T-cell (primary cell): ENCODE measurements at regions not wholly inside any gene's neighbourhood (a gene's known extent, or its start where the extent isn't known, plus 50 kb on each side); places are given as distances from the start of the nearest gene placed in this dataset.
"Not testable (repeated sequence)": the region's sequence is repeated elsewhere in the genome, so short reads cannot be mapped to it uniquely, and the experiment has no call there.

ENCODE experiments used
- ATAC-seq, 4 experiments: fragments of 200-7000 bp in 3 of 4; fragments of 150-1000 bp in 1 of 4; cut with Tn5 transposase; replicated peaks in 1 of 4; 1 replicate in 3 of 4; 2 replicates in 1 of 4; pipeline ENCODE4 v1.10.0; 2021; ENCODE audit warnings: moderate library complexity in 3 of 4, mild to moderate bottlenecking in 2 of 4, moderate number of reproducible peaks in 1 of 4
- CTCF ChIA-PET, 2 donors: fragments of 300-600 bp; sonication (Branson Sonifier 250); formaldehyde crosslinking; loops; one replicate each; lab custom pipeline; 2022; ENCODE audit warnings: antibody characterized with exemption in 2 of 2; lab: Charles Lee
- POLR2A ChIA-PET, 2 donors: fragments of 300-600 bp; sonication (Branson Sonifier 250); formaldehyde crosslinking; loops; one replicate each; lab custom pipeline; 2022; ENCODE audit warnings: antibody characterized with exemption in 2 of 2; lab: Charles Lee
- DNase-seq, 35 experiments: peaks; one replicate each; pipeline versions ENCODE4 v3.0.0 to v3.0.0-alpha.2; 2013 to 2023
- H3K27ac ChIP-seq: one replicate; pipeline ENCODE4 v1.5.1; 2013; ENCODE audit warnings: low read length
- H3K27me3 ChIP-seq, 2 experiments: replicated peaks in 1 of 2; 1 replicate in 1 of 2; 2 replicates in 1 of 2; pipeline versions ENCODE4 v1.6.1 to v1.7.0; 2013; ENCODE audit warnings: low read length in 1 of 2, mixed read lengths in 1 of 2; ENCODE audit not compliant: control insufficient read depth in 2 of 2, insufficient read depth in 2 of 2; ENCODE audit errors: extremely low read depth in 1 of 2
- H3K36me3 ChIP-seq, 2 donors: 1 replicate in 1 of 2; 2 replicates in 1 of 2; pipeline versions ENCODE4 v1.6.1 to v1.7.0; 2013; ENCODE audit warnings: low read length in 1 of 2; ENCODE audit not compliant: control insufficient read depth in 2 of 2, insufficient read depth in 1 of 2; ENCODE audit errors: extremely low read depth in 1 of 2
- H3K4me1 ChIP-seq, 2 experiments: 1 replicate in 1 of 2; 2 replicates in 1 of 2; pipeline versions ENCODE4 v1.6.1 to v1.7.0; 2013; ENCODE audit warnings: low read length in 2 of 2, mixed read lengths in 1 of 2; ENCODE audit not compliant: insufficient read depth in 2 of 2, control insufficient read depth in 1 of 2; ENCODE audit errors: extremely low read depth in 1 of 2
- H3K4me3 ChIP-seq, 2 donors: 1 replicate in 1 of 2; 2 replicates in 1 of 2; pipeline versions ENCODE4 v1.5.1 to v1.7.0; 2013; ENCODE audit warnings: mild to moderate bottlenecking in 2 of 2, low read length in 1 of 2, moderate library complexity in 1 of 2; ENCODE audit not compliant: control insufficient read depth in 1 of 2; ENCODE audit errors: extremely low read depth in 1 of 2
- H3K9me3 ChIP-seq: 2 replicates; pipeline ENCODE4 v1.7.0; 2013
- H3K27ac Mint-ChIP-seq, 2 donors: one replicate each; pipeline ENCODE4 v1.8.0; 2020 to 2021; ENCODE audit warnings: mild to moderate bottlenecking in 2 of 2, mixed read lengths in 2 of 2
- H3K27me3 Mint-ChIP-seq, 2 donors: one replicate each; pipeline ENCODE4 v1.8.0; 2021 to 2022; ENCODE audit warnings: mixed read lengths in 2 of 2
- H3K36me3 Mint-ChIP-seq: one replicate; pipeline ENCODE4 v1.8.0; 2021; ENCODE audit warnings: mixed read lengths
- H3K4me1 Mint-ChIP-seq, 3 donors: one replicate each; pipeline ENCODE4 v1.8.0; 2020 to 2022; ENCODE audit warnings: mixed read lengths in 3 of 3, mild to moderate bottlenecking in 1 of 3
- H3K4me3 Mint-ChIP-seq, 3 donors: one replicate each; pipeline ENCODE4 v1.8.0; 2020 to 2022; ENCODE audit warnings: mild to moderate bottlenecking in 3 of 3, mixed read lengths in 3 of 3, moderate library complexity in 3 of 3
- H3K9me3 Mint-ChIP-seq, 3 donors: one replicate each; pipeline ENCODE4 v1.8.0; 2020 to 2022; ENCODE audit warnings: mixed read lengths in 3 of 3
- WGBS: methylation state at CpG from one replicate; pipeline ENCODE4 v1.1.5; 2013; ENCODE audit warnings: missing lambda C conversion rate; ENCODE audit not compliant: insufficient coverage; 5-methylcytosine and 5-hydroxymethylcytosine counted together

GRCh38 chr5:130845049-130845765 is 319.8 kb downstream of the HINT1 start:
- peaks cover 8 to 11% (median 9%) of the 10 kb centered on the region in 3 donors for H3K9me3 Mint-ChIP-seq
- WGBS, result no CpG with 5 or more reads among the region's 1 CpG
- peaks cover 4% of the 10 kb centered on the region for H3K36me3 Mint-ChIP-seq
- ChIA-PET POLR2A (no interaction called here), CTCF (no interaction called here)
- H3K27me3 Mint-ChIP-seq, result peaks cover 21 to 24% of the 10 kb centered on the region in 2 donors
- no peak overlapping the region for H3K4me3 Mint-ChIP-seq
- H3K9me3 ChIP-seq, result no peaks in the 10 kb centered on the region
- H3K27ac Mint-ChIP-seq, result no peak overlapping the region
- H3K4me1 Mint-ChIP-seq, result no peaks in the 10 kb centered on the region
- H3K27me3 ChIP-seq, result no peaks in the 10 kb centered on the region
- H3K4me3 ChIP-seq, result no peak overlapping the region
- no peak for DNase-seq
- no peaks in the 10 kb centered on the region for H3K4me1 ChIP-seq
- H3K27ac ChIP-seq, result no peak overlapping the region
- no peaks in the 10 kb centered on the region for H3K36me3 ChIP-seq
- no peak for ATAC-seq

GRCh38 chr5:130836729-130837649 is 328.1 kb downstream of the HINT1 start:
- H3K36me3 ChIP-seq, result no peaks in the 10 kb centered on the region
- peak overlapping the region; percentile 7 for H3K27ac ChIP-seq
- no peaks in the 10 kb centered on the region for H3K9me3 ChIP-seq
- peaks cover 0 to 7% of the 10 kb centered on the region in 2 experiments for H3K4me1 ChIP-seq
- H3K27me3 ChIP-seq, result no peaks in the 10 kb centered on the region
- ChIA-PET POLR2A (interaction anchor here (0.6 kb wide), 2 partner anchors 269 to 1023 kb away, joined by 5 read pairs; no protein-coding TSS in a partner anchor), CTCF (interaction anchor here in 1 of 2 donors (0.6 kb wide), 1 partner anchor 29 kb away, joined by 3 read pairs; no protein-coding TSS in a partner anchor)
- ATAC-seq, result peak in 1 of 4 experiments; percentile 46
- peaks cover 16 to 20% (median 16%) of the 10 kb centered on the region in 3 donors for H3K4me1 Mint-ChIP-seq
- H3K27me3 Mint-ChIP-seq, result peaks cover 3 to 6% of the 10 kb centered on the region in 2 donors
- H3K27ac Mint-ChIP-seq, result peak overlapping the region; percentile 55 to 89
- peak overlapping the region; percentile 80 to 83 (median 81) for H3K4me3 Mint-ChIP-seq
- peak in 1 of 35 experiments; percentile 26 for DNase-seq
- H3K36me3 Mint-ChIP-seq, result peaks cover 4% of the 10 kb centered on the region
- WGBS, result no CpG with 5 or more reads among the region's 6 CpGs
- peaks cover 0 to 3% (median 0%) of the 10 kb centered on the region in 3 donors for H3K9me3 Mint-ChIP-seq
- peak overlapping the region; percentile 10 to 33 for H3K4me3 ChIP-seq

GRCh38 chr5:130817598-130818384 is 347.3 kb downstream of the HINT1 start:
- H3K27ac ChIP-seq, POLR2A ChIA-PET, ATAC-seq, H3K9me3 ChIP-seq, H3K27me3 ChIP-seq, H3K27ac Mint-ChIP-seq, H3K27me3 Mint-ChIP-seq, H3K36me3 ChIP-seq, H3K9me3 Mint-ChIP-seq, H3K36me3 Mint-ChIP-seq, CTCF ChIA-PET, H3K4me3 ChIP-seq, H3K4me1 ChIP-seq: not testable (repeated sequence)
- WGBS, result 100% methylated on average over 4 of the region's 28 CpGs
- Mint-ChIP-seq H3K4me3 (peak overlapping the region in 1 of 3 donors; percentile 21), H3K4me1 (peaks cover 0 to 11% (median 9%) of the 10 kb centered on the region in 3 donors)
- DNase-seq, result peak in 23 of 35 experiments; percentile 1 to 49 (median 12)

GRCh38 chr5:130815246-130815645 is 349.8 kb downstream of the HINT1 start:
- no peak for DNase-seq
- H3K36me3 ChIP-seq, result no peaks in the 10 kb centered on the region

GRCh38 chr5:130808691-130809090 is 356.4 kb downstream of the HINT1 start:
- WGBS, result no CpG with 5 or more reads among the region's 4 CpGs
- POLR2A ChIA-PET, result no interaction called here
- Mint-ChIP-seq H3K9me3 (no peaks in the 10 kb centered on the region), H3K27ac (no peak overlapping the region), H3K36me3 (no peaks in the 10 kb centered on the region), H3K27me3 (peaks cover 9 to 23% of the 10 kb centered on the region in 2 donors), H3K4me1 (no peaks in the 10 kb centered on the region), H3K4me3 (no peak overlapping the region)
- DNase-seq (no peak), ATAC-seq (no peak)
- no peaks in the 10 kb centered on the region for H3K36me3 ChIP-seq
- CTCF ChIA-PET, result no interaction called here
- H3K27ac ChIP-seq, result no peak overlapping the region
- H3K4me3 ChIP-seq, result no peak overlapping the region
- H3K4me1 ChIP-seq, result no peaks in the 10 kb centered on the region
- no peaks in the 10 kb centered on the region for H3K9me3 ChIP-seq
- H3K27me3 ChIP-seq, result peaks cover 0 to 8% of the 10 kb centered on the region in 2 experiments

More at GRCh38 chr5:130815246-130815645, 349.8 kb downstream of the HINT1 start:
- H3K9me3 ChIP-seq, result no peaks in the 10 kb centered on the region
- H3K9me3 Mint-ChIP-seq, result no peaks in the 10 kb centered on the region
- H3K27me3 Mint-ChIP-seq, result peaks cover 2 to 3% of the 10 kb centered on the region in 2 donors
- ATAC-seq, result no peak
- H3K27me3 ChIP-seq, result no peaks in the 10 kb centered on the region
- no peak overlapping the region for H3K27ac ChIP-seq
- H3K4me3 Mint-ChIP-seq, result no peak overlapping the region
- CTCF ChIA-PET, result no interaction called here
- peaks cover 0 to 11% (median 9%) of the 10 kb centered on the region in 3 donors for H3K4me1 Mint-ChIP-seq
- H3K36me3 Mint-ChIP-seq, result no peaks in the 10 kb centered on the region
- POLR2A ChIA-PET, result no interaction called here
- H3K4me1 ChIP-seq, result no peaks in the 10 kb centered on the region
- no peak overlapping the region for H3K4me3 ChIP-seq
- no peak overlapping the region for H3K27ac Mint-ChIP-seq

GRCh38 chr5:130805648-130806047 is 359.4 kb downstream of the HINT1 start:
- Histone ChIP-seq H3K4me3 (no peak overlapping the region), H3K27ac (no peak overlapping the region), H3K36me3 (no peaks in the 10 kb centered on the region), H3K9me3 (no peaks in the 10 kb centered on the region), H3K4me1 (no peaks in the 10 kb centered on the region), H3K27me3 (peaks cover 0 to 8% of the 10 kb centered on the region in 2 experiments)
- Mint-ChIP-seq H3K4me3 (no peak overlapping the region), H3K9me3 (peaks cover 6 to 8% (median 6%) of the 10 kb centered on the region in 3 donors), H3K27me3 (peaks cover 9 to 36% of the 10 kb centered on the region in 2 donors), H3K27ac (no peak overlapping the region), H3K36me3 (no peaks in the 10 kb centered on the region), H3K4me1 (no peaks in the 10 kb centered on the region)
- ATAC-seq (no peak), DNase-seq (no peak)
- ChIA-PET CTCF (no interaction called here), POLR2A (no interaction called here)
- WGBS, result 36% methylated on average over 1 of the region's 2 CpGs
